ENCODE measurements at regions not wholly inside any gene's neighbourhood (a gene's known extent, or its start where the extent isn't known, plus 50 kb on each side); places are given as distances from the start of the nearest gene placed in this dataset.

- ATAC-seq (no peak), DNase-seq (ENCODE audit: low spot score) (no peak), FAIRE-seq (no peak)
- in situ Hi-C loops (cut with HindIII; ENCODE audit: extremely low pct_ligation_motif_present, low pct_unique_long_range_greater_than_20kb) (no loop called here), intact Hi-C loops (cut with micrococcal nuclease; ENCODE audit: unreplicated experiment) (no loop called here)
- H3K9ac ChIP-seq (ENCODE audit: insufficient read depth, low read depth, low read length): no peak overlapping the region
- no peaks in the 10 kb centered on the region for H3K27me3 ChIP-seq (ENCODE audit: control insufficient read depth in 1 of 2, insufficient read depth in 2 of 2, low read length in 2 of 2)
- BruUV-seq (replicated peaks): no TSS peak
- peaks cover 90% of the 10 kb centered on the region for H3K9me3 ChIP-seq (ENCODE audit: low read length)
- H2AFZ ChIP-seq (ENCODE audit: low read length): no peak overlapping the region
- H3K4me3 ChIP-seq (replicated peaks in 1 of 3; ENCODE audit: insufficient read depth in 1 of 3, low read depth in 2 of 3, low read length in 3 of 3): no peak overlapping the region
- ChIA-PET POLR2A (no interaction called here), CTCF (ENCODE audit: low intra/inter-chr PET ratio, low total read pairs) (no interaction called here)
- no peaks in the 10 kb centered on the region for H3K36me3 ChIP-seq (replicated peaks in 1 of 2; ENCODE audit: control insufficient read depth in 1 of 2, insufficient read depth in 2 of 2, low read length in 2 of 2)
- WGBS (ENCODE audit: low lambda C conversion rate): 6% methylated on average over 2 of the region's 2 CpGs
- H4K20me1 ChIP-seq (ENCODE audit: insufficient read depth, low read length): no peaks in the 10 kb centered on the region
- H3K4me1 ChIP-seq (ENCODE audit: insufficient read depth, low read length): no peaks in the 10 kb centered on the region
- H3K27ac ChIP-seq (ENCODE audit: extremely low read length, insufficient read depth, low read length): no peak overlapping the region
- TF ChIP-seq ETV5 (CRISPR knock-in tag; IDR thresholded peaks at IDR 0.05; ENCODE audit: borderline replicate concordance) (no peak), ZNF34 (CRISPR knock-in tag; IDR thresholded peaks at IDR 0.05; ENCODE audit: borderline replicate concordance) (no peak), ZNF781 (CRISPR knock-in tag; IDR thresholded peaks at IDR 0.05; ENCODE audit: borderline replicate concordance, not compliant biosample characterization) (no peak), ZNF564 (CRISPR knock-in tag; IDR thresholded peaks at IDR 0.05) (no peak), PHF20 (CRISPR knock-in tag; IDR thresholded peaks at IDR 0.05) (no peak), STAT5B (CRISPR knock-in tag; IDR thresholded peaks at IDR 0.05) (no peak), GABPB1 (CRISPR knock-in tag; IDR thresholded peaks at IDR 0.05) (no peak)
- H3K79me2 ChIP-seq (ENCODE audit: insufficient read depth, low read length): no peaks in the 10 kb centered on the region
- H3K4me2 ChIP-seq (ENCODE audit: low read depth, low read length): no peak overlapping the region
Observed at GRCh38 chr15:87207251-87207650, 1049.3 kb downstream of the NTRK3 start.

GRCh38 chr15:87201986-87202385, 1054.6 kb downstream of the NTRK3 start:
- intact Hi-C loops (cut with micrococcal nuclease; ENCODE audit: unreplicated experiment) (no loop called here), in situ Hi-C loops (cut with HindIII; ENCODE audit: extremely low pct_ligation_motif_present, low pct_unique_long_range_greater_than_20kb) (no loop called here)
- no peaks in the 10 kb centered on the region for H3K27me3 ChIP-seq (ENCODE audit: control insufficient read depth in 1 of 2, insufficient read depth in 2 of 2, low read length in 2 of 2)
- BruUV-seq (replicated peaks): no TSS peak
- no peak overlapping the region for H3K4me3 ChIP-seq (replicated peaks in 1 of 3; ENCODE audit: insufficient read depth in 1 of 3, low read depth in 2 of 3, low read length in 3 of 3)
- H3K27ac ChIP-seq (ENCODE audit: extremely low read length, insufficient read depth, low read length): no peak overlapping the region
- no peak overlapping the region for H3K4me2 ChIP-seq (ENCODE audit: low read depth, low read length)
- ChIA-PET POLR2A (no interaction called here), CTCF (ENCODE audit: low intra/inter-chr PET ratio, low total read pairs) (no interaction called here)
- H3K9me3 ChIP-seq (ENCODE audit: low read length): peaks cover 79% of the 10 kb centered on the region
- H3K9ac ChIP-seq (ENCODE audit: insufficient read depth, low read depth, low read length): no peak overlapping the region
- FAIRE-seq: no peak
- 2% methylated on average over 2 of the region's 2 CpGs for WGBS (ENCODE audit: low lambda C conversion rate)
- no peaks in the 10 kb centered on the region for H4K20me1 ChIP-seq (ENCODE audit: insufficient read depth, low read length)
- no peak for ATAC-seq
- DNase-seq (ENCODE audit: low spot score): no peak
- no peaks in the 10 kb centered on the region for H3K79me2 ChIP-seq (ENCODE audit: insufficient read depth, low read length)
- no peaks in the 10 kb centered on the region for H3K4me1 ChIP-seq (ENCODE audit: insufficient read depth, low read length)
- no peak for TF ChIP-seq CENPT (CRISPR knock-in tag; IDR thresholded peaks at IDR 0.05; ENCODE audit: low read depth)
- no peaks in the 10 kb centered on the region for H3K36me3 ChIP-seq (replicated peaks in 1 of 2; ENCODE audit: control insufficient read depth in 1 of 2, insufficient read depth in 2 of 2, low read length in 2 of 2)
- no peak overlapping the region for H2AFZ ChIP-seq (ENCODE audit: low read length)

All from HepG2 (cell line).